ENCODE measurements at regions not wholly inside any gene's neighbourhood (a gene's known extent, or its start where the extent isn't known, plus 50 kb on each side); places are given as distances from the start of the nearest gene placed in this dataset.

DNA sequence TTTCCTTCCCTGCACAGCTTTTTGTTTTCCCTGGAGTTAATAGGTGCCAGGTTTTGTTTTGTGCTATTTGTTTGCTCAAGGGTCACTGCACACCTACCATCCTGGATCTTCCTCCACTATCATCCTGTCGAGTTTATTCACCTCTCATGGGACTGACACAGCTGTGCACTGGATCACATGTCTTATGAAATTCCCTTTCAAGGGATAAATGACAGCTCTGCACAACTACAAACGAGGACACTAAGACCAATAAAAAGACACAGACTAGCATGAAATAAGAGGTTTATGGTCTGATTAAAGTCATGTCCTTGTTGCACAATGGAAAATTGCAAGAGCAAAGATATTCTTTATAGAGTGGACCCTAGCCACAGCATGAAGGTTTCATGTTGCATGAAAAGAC, 76.7 kb upstream of the SFMBT2 start:
- POLR2A ChIA-PET: no interaction called here
- Mint-ChIP-seq H3K27me3 (ENCODE audit: low read depth) (no peaks in the 10 kb centered on the region), H3K9me3 (ENCODE audit: insufficient read depth) (peaks cover 12% of the 10 kb centered on the region), H3K4me3 (no peak overlapping the region), H3K4me1 (ENCODE audit: low read depth) (peaks cover 92% of the 10 kb centered on the region), H3K36me3 (ENCODE audit: low read depth) (peaks cover 62% of the 10 kb centered on the region), H3K27ac (no peak overlapping the region)
- CTCF ChIA-PET: no interaction called here
- no peak for ATAC-seq
- DNase-seq: no peak

GRCh38 chr10:7486528-7486927, 75.7 kb upstream of the SFMBT2 start:
- CTCF ChIA-PET: interaction anchor here (1.1 to 2.0 kb wide), 2 partner anchors 39 to 77 kb away, joined by 3 to 9 read pairs; no protein-coding TSS in a partner anchor
- H3K4me3 Mint-ChIP-seq: no peak overlapping the region

GRCh38 chr10:7485799-7486198, 75.0 kb upstream of the SFMBT2 start:
- Mint-ChIP-seq H3K4me3 (peak overlapping the region; percentile 65), H3K27me3 (ENCODE audit: low read depth) (no peaks in the 10 kb centered on the region), H3K36me3 (ENCODE audit: low read depth) (peaks cover 61% of the 10 kb centered on the region), H3K9me3 (ENCODE audit: insufficient read depth) (peaks cover 12% of the 10 kb centered on the region), H3K4me1 (ENCODE audit: low read depth) (peaks cover 92% of the 10 kb centered on the region), H3K27ac (peak overlapping the region; percentile 97)
- ATAC-seq: no peak
- ChIA-PET CTCF (interaction anchor here (0.7 to 2.0 kb wide), 2 partner anchors 40 to 60 kb away, joined by 3 to 9 read pairs; no protein-coding TSS in a partner anchor), POLR2A (interaction anchor here (0.6 to 1.9 kb wide), 3 partner anchors 9 to 302 kb away, joined by 3 to 10 read pairs (median 4); partner anchors contain the start of genes ATP5F1C and KIN)
- no peak for DNase-seq

More at GRCh38 chr10:7486528-7486927, 75.7 kb upstream of the SFMBT2 start:
- peak overlapping the region; percentile 69 for H3K27ac Mint-ChIP-seq
- peaks cover 92% of the 10 kb centered on the region for H3K4me1 Mint-ChIP-seq (ENCODE audit: low read depth)
- POLR2A ChIA-PET: no interaction called here
- DNase-seq: no peak
- H3K36me3 Mint-ChIP-seq (ENCODE audit: low read depth): peaks cover 60% of the 10 kb centered on the region
- H3K9me3 Mint-ChIP-seq (ENCODE audit: insufficient read depth): peaks cover 12% of the 10 kb centered on the region
- no peak for ATAC-seq
- H3K27me3 Mint-ChIP-seq (ENCODE audit: low read depth): no peaks in the 10 kb centered on the region

DNA sequence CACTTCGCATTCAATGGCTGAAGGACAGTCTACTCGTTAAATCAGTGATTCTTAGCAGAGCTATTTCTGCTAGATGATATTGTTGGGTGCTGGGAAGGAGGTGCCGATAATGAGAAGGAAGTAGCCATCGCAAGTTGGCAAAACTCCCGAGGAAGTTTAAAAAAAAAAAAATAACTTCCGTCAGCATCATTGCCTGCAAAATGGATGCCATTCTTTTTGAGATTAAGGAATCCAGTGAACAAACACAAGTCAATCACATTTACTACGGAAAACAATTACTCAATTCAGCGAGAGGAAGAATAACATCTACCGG, 74.4 kb upstream of the SFMBT2 start:
- Mint-ChIP-seq H3K27ac (peak overlapping the region; percentile 97), H3K36me3 (ENCODE audit: low read depth) (peaks cover 61% of the 10 kb centered on the region), H3K9me3 (ENCODE audit: insufficient read depth) (peaks cover 12% of the 10 kb centered on the region), H3K4me1 (ENCODE audit: low read depth) (peaks cover 93% of the 10 kb centered on the region), H3K27me3 (ENCODE audit: low read depth) (no peaks in the 10 kb centered on the region), H3K4me3 (peak overlapping the region; percentile 65)
- DNase-seq (no peak), ATAC-seq (no peak)
- POLR2A ChIA-PET: interaction anchor here (0.6 to 1.9 kb wide), 6 partner anchors 8 to 303 kb away, joined by 4 to 13 read pairs (median 10); partner anchors contain the start of genes ATP5F1C, KIN and SFMBT2
- CTCF ChIA-PET: interaction anchor here (1.2 to 2.0 kb wide), 3 partner anchors 8 to 41 kb away, joined by 3 to 9 read pairs (median 5); no protein-coding TSS in a partner anchor

DNA sequence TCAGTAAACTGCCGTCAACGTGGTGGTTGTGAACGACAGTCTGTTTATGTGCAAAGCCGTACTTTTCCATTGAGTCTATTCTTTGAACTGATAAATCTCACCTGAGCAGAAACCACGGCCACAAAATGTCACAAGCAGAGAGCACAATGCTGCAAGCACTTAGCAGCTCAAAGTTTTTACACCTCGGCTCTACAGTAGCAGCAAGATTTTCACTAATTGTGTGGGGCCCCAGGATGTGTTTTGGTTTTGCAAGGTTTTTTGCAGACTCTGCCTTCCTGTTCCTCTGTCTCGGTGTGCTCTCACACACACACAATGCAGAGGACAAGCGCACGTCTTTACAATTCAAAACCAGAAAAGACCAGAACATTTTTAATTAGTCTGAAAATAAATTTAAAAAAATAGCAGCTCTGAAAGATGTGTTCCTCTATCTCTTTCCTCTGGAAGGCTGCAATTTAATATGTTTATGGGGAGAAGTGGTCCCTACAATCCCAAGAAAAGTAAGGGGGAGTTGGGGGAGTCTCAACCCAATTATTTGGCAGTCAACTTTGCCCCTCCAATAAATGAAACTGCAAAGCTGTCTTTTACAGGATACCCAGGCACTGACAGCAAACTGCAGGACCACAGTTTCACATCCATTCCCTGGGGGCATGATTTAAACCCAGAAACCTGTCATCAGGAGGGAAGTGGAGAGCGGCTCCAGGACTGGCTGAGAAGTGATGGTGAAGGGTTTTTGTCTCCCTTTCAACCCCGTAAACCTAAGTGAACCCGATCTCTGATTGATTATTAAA, 73.8 kb upstream of the SFMBT2 start:
- ChIA-PET CTCF (interaction anchor here (0.7 to 2.0 kb wide), 7 partner anchors 8 to 61 kb away, joined by 3 to 9 read pairs (median 4); no protein-coding TSS in a partner anchor), POLR2A (interaction anchor here (0.6 to 1.9 kb wide), 14 partner anchors 9 to 1521 kb away, joined by 3 to 13 read pairs (median 4); partner anchors contain the start of genes ATP5F1C, KIN and SFMBT2)
- peaks cover 93% of the 10 kb centered on the region for H3K4me1 Mint-ChIP-seq (ENCODE audit: low read depth)

GRCh38 chr10:7483848-7484247, 73.0 kb upstream of the SFMBT2 start:
- peaks cover 12% of the 10 kb centered on the region for H3K9me3 Mint-ChIP-seq (ENCODE audit: insufficient read depth)
- H3K4me3 Mint-ChIP-seq: peak overlapping the region; percentile 59
- DNase-seq: no peak
- ATAC-seq: no peak
- ChIA-PET CTCF (interaction anchor here (0.7 to 1.8 kb wide), 5 partner anchors 9 to 60 kb away, joined by 3 to 5 read pairs (median 4); no protein-coding TSS in a partner anchor), POLR2A (interaction anchor here (0.6 to 1.9 kb wide), 13 partner anchors 10 to 1522 kb away, joined by 3 to 13 read pairs (median 4); partner anchors contain the start of genes ATP5F1C, KIN and SFMBT2)
- H3K36me3 Mint-ChIP-seq (ENCODE audit: low read depth): peaks cover 58% of the 10 kb centered on the region
- H3K27me3 Mint-ChIP-seq (ENCODE audit: low read depth): no peaks in the 10 kb centered on the region
- H3K4me1 Mint-ChIP-seq (ENCODE audit: low read depth): peaks cover 92% of the 10 kb centered on the region
- peak overlapping the region; percentile 97 for H3K27ac Mint-ChIP-seq

More for the DNA sequence above, 73.8 kb upstream of the SFMBT2 start:
- peak; percentile 92 for ATAC-seq
- Mint-ChIP-seq H3K36me3 (ENCODE audit: low read depth) (peaks cover 64% of the 10 kb centered on the region), H3K4me3 (peak overlapping the region; percentile 65), H3K9me3 (ENCODE audit: insufficient read depth) (peaks cover 12% of the 10 kb centered on the region), H3K27ac (peak overlapping the region; percentile 97), H3K27me3 (ENCODE audit: low read depth) (no peaks in the 10 kb centered on the region)
- DNase-seq: peak; percentile 91

- no peak overlapping the region for H3K4me3 Mint-ChIP-seq
- ChIA-PET POLR2A (interaction anchor here (0.6 kb wide), 1 partner anchor 33 kb away, joined by 3 read pairs; no protein-coding TSS in a partner anchor), CTCF (interaction anchor here (1.5 kb wide), 1 partner anchor 12 kb away, joined by 3 read pairs; no protein-coding TSS in a partner anchor)
- H3K9me3 Mint-ChIP-seq (ENCODE audit: insufficient read depth): peaks cover 10% of the 10 kb centered on the region
- DNase-seq (no peak), ATAC-seq (no peak)
- H3K27ac Mint-ChIP-seq: peak overlapping the region; percentile 97
- H3K4me1 Mint-ChIP-seq (ENCODE audit: low read depth): peaks cover 89% of the 10 kb centered on the region
- H3K27me3 Mint-ChIP-seq (ENCODE audit: low read depth): no peaks in the 10 kb centered on the region
- H3K36me3 Mint-ChIP-seq (ENCODE audit: low read depth): peaks cover 61% of the 10 kb centered on the region
Measured at GRCh38 chr10:7482992-7483391, 72.2 kb upstream of the SFMBT2 start.

GRCh38 chr10:7481368-7481765, 70.5 kb upstream of the SFMBT2 start:
- DNase-seq: no peak
- H3K4me3 Mint-ChIP-seq: peak overlapping the region; percentile 49
- H3K36me3 Mint-ChIP-seq (ENCODE audit: low read depth): peaks cover 52% of the 10 kb centered on the region
- ATAC-seq: no peak
- peaks cover 6% of the 10 kb centered on the region for H3K9me3 Mint-ChIP-seq (ENCODE audit: insufficient read depth)
- ChIA-PET CTCF (interaction anchor here (1.0 kb wide), 1 partner anchor 205 kb away, joined by 3 read pairs; no protein-coding TSS in a partner anchor), POLR2A (no interaction called here)
- H3K27ac Mint-ChIP-seq: peak overlapping the region; percentile 97
- no peaks in the 10 kb centered on the region for H3K27me3 Mint-ChIP-seq (ENCODE audit: low read depth)
- peaks cover 80% of the 10 kb centered on the region for H3K4me1 Mint-ChIP-seq (ENCODE audit: low read depth)

DNA sequence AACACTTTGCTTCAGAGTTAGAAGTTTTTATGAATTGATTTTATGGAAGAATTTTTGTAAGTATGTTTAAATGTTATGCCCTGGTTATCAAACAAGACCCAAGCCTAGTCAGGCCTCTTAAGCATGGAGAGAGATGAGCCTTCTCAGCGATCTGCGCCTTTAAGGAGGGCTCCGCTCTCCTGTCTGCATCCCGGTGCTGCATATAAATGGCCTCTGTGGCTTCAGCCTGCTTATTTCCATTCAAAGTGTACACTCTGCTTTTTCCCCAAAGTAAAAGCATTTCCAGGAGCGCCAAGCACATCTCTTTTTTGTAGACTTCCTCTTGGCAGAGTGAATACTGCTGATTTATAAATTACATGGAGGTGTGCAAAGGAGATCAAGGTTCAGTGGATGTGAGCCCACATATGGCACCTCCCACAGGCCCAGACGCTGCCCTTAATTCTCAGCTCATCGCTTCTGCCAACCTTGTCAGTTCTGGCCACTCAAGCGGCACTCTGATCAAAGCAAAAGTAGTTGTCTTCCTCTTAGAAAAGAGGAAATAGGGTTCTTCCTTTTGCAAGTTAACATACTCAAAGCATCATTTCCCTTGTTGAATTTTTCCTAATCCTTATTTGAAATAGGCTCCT, 70.0 kb upstream of the SFMBT2 start:
- Mint-ChIP-seq H3K27me3 (ENCODE audit: low read depth) (no peaks in the 10 kb centered on the region), H3K27ac (peak overlapping the region; percentile 97), H3K36me3 (ENCODE audit: low read depth) (peaks cover 48% of the 10 kb centered on the region), H3K9me3 (ENCODE audit: insufficient read depth) (peaks cover 3% of the 10 kb centered on the region), H3K4me3 (peak overlapping the region; percentile 49), H3K4me1 (ENCODE audit: low read depth) (peaks cover 78% of the 10 kb centered on the region)
- ATAC-seq: peak; percentile 26
- ChIA-PET CTCF (interaction anchor here (0.9 to 1.0 kb wide), 2 partner anchors 11 to 206 kb away, joined by 3 read pairs; no protein-coding TSS in a partner anchor), POLR2A (interaction anchor here (1.1 kb wide), 1 partner anchor 21 kb away, joined by 3 read pairs; no protein-coding TSS in a partner anchor)
- peak; percentile 61 for DNase-seq

DNA sequence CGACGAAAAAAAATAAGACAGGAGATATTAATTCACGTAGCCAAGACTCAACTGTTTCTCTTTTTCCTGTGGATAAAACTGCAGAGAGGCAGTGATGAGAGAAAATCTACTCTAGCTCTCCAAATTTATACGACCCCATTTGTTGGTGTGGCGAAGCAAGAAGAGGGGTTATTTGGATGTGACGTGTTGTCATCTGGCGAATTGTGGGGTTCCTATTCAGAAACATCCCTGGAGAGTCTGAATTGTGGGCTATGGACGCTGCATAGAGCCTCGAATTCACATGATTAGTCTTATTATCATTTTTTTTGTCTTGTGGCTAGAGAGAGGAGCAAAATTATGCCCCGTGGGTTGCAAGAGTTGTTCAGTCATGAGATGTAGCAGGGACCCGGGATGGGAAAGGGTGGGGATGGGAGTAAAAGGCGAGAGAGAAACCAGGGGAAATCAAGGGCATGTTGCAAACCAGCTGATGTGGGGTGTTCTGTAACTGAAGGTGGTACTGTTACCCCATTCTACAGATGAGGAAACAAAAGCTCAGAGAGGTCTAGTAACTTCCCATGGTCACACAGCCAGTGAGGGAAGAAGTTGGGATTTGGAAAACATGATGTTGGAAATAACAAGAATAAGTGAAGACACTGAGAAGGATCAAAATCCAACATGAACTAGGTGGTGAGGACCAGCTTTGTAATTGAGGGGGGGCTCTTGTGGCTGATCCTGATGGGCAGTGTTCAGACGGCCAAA, 69.2 kb upstream of the SFMBT2 start:
- Mint-ChIP-seq H3K4me1 (ENCODE audit: low read depth) (peaks cover 74% of the 10 kb centered on the region), H3K4me3 (peak overlapping the region; percentile 8), H3K9me3 (ENCODE audit: insufficient read depth) (no peaks in the 10 kb centered on the region), H3K36me3 (ENCODE audit: low read depth) (peaks cover 40% of the 10 kb centered on the region), H3K27ac (peak overlapping the region; percentile 97), H3K27me3 (ENCODE audit: low read depth) (no peaks in the 10 kb centered on the region)
- POLR2A ChIA-PET: interaction anchor here (1.1 kb wide), 1 partner anchor 21 kb away, joined by 3 read pairs; no protein-coding TSS in a partner anchor
- DNase-seq (no peak), ATAC-seq (no peak)
- CTCF ChIA-PET: interaction anchor here (0.9 to 1.0 kb wide), 2 partner anchors 12 to 207 kb away, joined by 3 read pairs; no protein-coding TSS in a partner anchor
